Hepatocyte (in vitro differentiated cells): ENCODE measurements at regions not wholly inside any gene's neighbourhood (a gene's known extent, or its start where the extent isn't known, plus 50 kb on each side); places are given as distances from the start of the nearest gene placed in this dataset.

ENCODE experiments used
- CTCF ChIP-seq: fragments of 200-600 bp; sonication (generic); IDR thresholded peaks from 2 replicates; pipeline ENCODE4 v1.5.1; 2016; ENCODE audit warnings: antibody characterized with exemption, mild to moderate bottlenecking; ENCODE audit not compliant: poor library complexity
- EZH2 ChIP-seq: fragments of 200-600 bp; sonication (generic); IDR thresholded peaks from 2 replicates; pipeline ENCODE4 v1.6.1; 2016; ENCODE audit warnings: antibody characterized with exemption, mild to moderate bottlenecking, borderline replicate concordance

GRCh38 chr5:30447431-30447830 lies 746.1 kb upstream of the CDH6 start:
- no peak for TF ChIP-seq CTCF
- no peak for TF ChIP-seq EZH2
